ENCODE measurements at regions not wholly inside any gene's neighbourhood (a gene's known extent, or its start where the extent isn't known, plus 50 kb on each side); places are given as distances from the start of the nearest gene placed in this dataset.

GRCh38 chr20:37636212-37636975 is 57.4 kb upstream of the CTNNBL1 start:
- H3K9me3 ChIP-seq, result peaks cover 0 to 8% (median 1%) of the 10 kb centered on the region in 4 donors
- no peaks in the 10 kb centered on the region for H3K4me1 ChIP-seq
- H3K27me3 ChIP-seq, result no peaks in the 10 kb centered on the region
- no peak overlapping the region for H3K4me3 ChIP-seq
- DNase-seq, result no peak
- no peak overlapping the region for H3K27ac ChIP-seq
- no peaks in the 10 kb centered on the region for H3K36me3 ChIP-seq
- TF ChIP-seq CTCF (IDR thresholded peaks at IDR 0.05), result no peak
- no peak for TF ChIP-seq POLR2A (IDR thresholded peaks at IDR 0.05)

- no peak for DNase-seq
- Histone ChIP-seq H3K27me3 (no peaks in the 10 kb centered on the region), H3K27ac (no peak overlapping the region), H3K9me3 (peaks cover 0 to 8% (median 1%) of the 10 kb centered on the region in 4 donors), H3K36me3 (no peaks in the 10 kb centered on the region), H3K4me3 (no peak overlapping the region), H3K4me1 (no peaks in the 10 kb centered on the region)
- no peak for TF ChIP-seq POLR2A (IDR thresholded peaks at IDR 0.05)
- no peak for TF ChIP-seq CTCF (IDR thresholded peaks at IDR 0.05)
These were observed 62.8 kb upstream of the CTNNBL1 start for GRCh38 chr20:37630993-37631392.

- no peak for DNase-seq
- H3K36me3 ChIP-seq, result no peaks in the 10 kb centered on the region
- H3K27me3 ChIP-seq, result no peaks in the 10 kb centered on the region
- TF ChIP-seq CTCF (IDR thresholded peaks at IDR 0.05) (no peak), POLR2A (IDR thresholded peaks at IDR 0.05) (no peak)
- H3K4me1 ChIP-seq, result no peaks in the 10 kb centered on the region
- peaks cover 0 to 4% (median 0%) of the 10 kb centered on the region in 4 donors for H3K9me3 ChIP-seq
- no peak overlapping the region for H3K27ac ChIP-seq
- H3K4me3 ChIP-seq, result no peak overlapping the region
These were observed 63.7 kb upstream of the CTNNBL1 start for GRCh38 chr20:37630166-37630565.

- Histone ChIP-seq H3K27me3 (no peaks in the 10 kb centered on the region), H3K9me3 (no peaks in the 10 kb centered on the region), H3K27ac (no peak overlapping the region), H3K4me3 (no peak overlapping the region), H3K4me1 (no peaks in the 10 kb centered on the region), H3K36me3 (no peaks in the 10 kb centered on the region)
- DNase-seq, result no peak
- TF ChIP-seq POLR2A (IDR thresholded peaks at IDR 0.05), result no peak
- TF ChIP-seq CTCF (IDR thresholded peaks at IDR 0.05), result no peak
These were observed 66.1 kb upstream of the CTNNBL1 start for GRCh38 chr20:37627767-37628130.

- H3K36me3 ChIP-seq, result no peaks in the 10 kb centered on the region
- H3K4me1 ChIP-seq, result no peaks in the 10 kb centered on the region
- peak in 1 of 3 donors; percentile 49 for DNase-seq
- H3K4me3 ChIP-seq, result no peak overlapping the region
- no peaks in the 10 kb centered on the region for H3K9me3 ChIP-seq
- no peak overlapping the region for H3K27ac ChIP-seq
- TF ChIP-seq CTCF (IDR thresholded peaks at IDR 0.05), result no peak
- H3K27me3 ChIP-seq, result no peaks in the 10 kb centered on the region
These were observed 66.6 kb upstream of the CTNNBL1 start for GRCh38 chr20:37627060-37627766.
